ENCODE measurements at regions not wholly inside any gene's neighbourhood (a gene's known extent, or its start where the extent isn't known, plus 50 kb on each side); places are given as distances from the start of the nearest gene placed in this dataset.

GRCh38 chr13:59371229-59371628 lies 792.5 kb downstream of the DIAPH3 start:
- DNase-seq (ENCODE audit: unreplicated experiment) = no peak
- TF ChIP-seq CTCF (IDR thresholded peaks at IDR 0.05; ENCODE audit: unreplicated experiment) = no peak
- Mint-ChIP-seq H3K27ac (ENCODE audit: low read depth, unreplicated experiment) (no peak overlapping the region), H3K4me1 (ENCODE audit: insufficient read depth, unreplicated experiment) (no peaks in the 10 kb centered on the region), H3K36me3 (ENCODE audit: insufficient read depth, unreplicated experiment) (no peaks in the 10 kb centered on the region), H3K27me3 (ENCODE audit: insufficient read depth, unreplicated experiment) (peaks cover 73% of the 10 kb centered on the region), H3K4me3 (ENCODE audit: unreplicated experiment) (no peak overlapping the region), H3K9me3 (ENCODE audit: unreplicated experiment) (no peaks in the 10 kb centered on the region)
- BruUV-seq (replicated peaks) = no TSS peak
- CTCF ChIA-PET = interaction anchor here (1.0 kb wide), 1 partner anchor 21 kb away, joined by 4 read pairs; no protein-coding TSS in a partner anchor
- POLR2A ChIA-PET = no interaction called here
- intact Hi-C loops (cut with micrococcal nuclease) = no loop called here

GRCh38 chr13:59373341-59373740 lies 790.4 kb downstream of the DIAPH3 start:
- Mint-ChIP-seq H3K27me3 (ENCODE audit: insufficient read depth, unreplicated experiment) (peaks cover 58% of the 10 kb centered on the region), H3K9me3 (ENCODE audit: unreplicated experiment) (no peaks in the 10 kb centered on the region), H3K36me3 (ENCODE audit: insufficient read depth, unreplicated experiment) (no peaks in the 10 kb centered on the region), H3K4me3 (ENCODE audit: unreplicated experiment) (no peak overlapping the region), H3K27ac (ENCODE audit: low read depth, unreplicated experiment) (no peak overlapping the region), H3K4me1 (ENCODE audit: insufficient read depth, unreplicated experiment) (no peaks in the 10 kb centered on the region)
- POLR2A ChIA-PET = no interaction called here
- CTCF ChIA-PET = no interaction called here
- intact Hi-C loops (cut with micrococcal nuclease) = no loop called here
- no peak for DNase-seq (ENCODE audit: unreplicated experiment)
- no TSS peak for BruUV-seq (replicated peaks)
- no peak for TF ChIP-seq CTCF (IDR thresholded peaks at IDR 0.05; ENCODE audit: unreplicated experiment)

- no peak overlapping the region for H3K27ac Mint-ChIP-seq (ENCODE audit: low read depth, unreplicated experiment)
- H3K9me3 Mint-ChIP-seq (ENCODE audit: unreplicated experiment) = no peaks in the 10 kb centered on the region
- no peak for DNase-seq (ENCODE audit: unreplicated experiment)
- no peak for TF ChIP-seq CTCF (IDR thresholded peaks at IDR 0.05; ENCODE audit: unreplicated experiment)
- H3K27me3 Mint-ChIP-seq (ENCODE audit: insufficient read depth, unreplicated experiment) = peaks cover 58% of the 10 kb centered on the region
- POLR2A ChIA-PET = no interaction called here
- no peak overlapping the region for H3K4me3 Mint-ChIP-seq (ENCODE audit: unreplicated experiment)
- intact Hi-C loops (cut with micrococcal nuclease) = no loop called here
- CTCF ChIA-PET = interaction anchor here (2.5 kb wide), 1 partner anchor 18 kb away, joined by 10 read pairs; no protein-coding TSS in a partner anchor
- no TSS peak for BruUV-seq (replicated peaks)
- no peaks in the 10 kb centered on the region for H3K4me1 Mint-ChIP-seq (ENCODE audit: insufficient read depth, unreplicated experiment)
- H3K36me3 Mint-ChIP-seq (ENCODE audit: insufficient read depth, unreplicated experiment) = no peaks in the 10 kb centered on the region
These were observed 789.0 kb downstream of the DIAPH3 start for GRCh38 chr13:59374691-59375090.

- no TSS peak for BruUV-seq (replicated peaks)
- H3K36me3 Mint-ChIP-seq (ENCODE audit: insufficient read depth, unreplicated experiment) = no peaks in the 10 kb centered on the region
These were observed 779.6 kb downstream of the DIAPH3 start for GRCh38 chr13:59384154-59384553.

More at GRCh38 chr13:59384154-59384553, 779.6 kb downstream of the DIAPH3 start:
- no peak for TF ChIP-seq CTCF (IDR thresholded peaks at IDR 0.05; ENCODE audit: unreplicated experiment)
- intact Hi-C loops (cut with micrococcal nuclease) = no loop called here
- DNase-seq (ENCODE audit: unreplicated experiment) = no peak
- Mint-ChIP-seq H3K9me3 (ENCODE audit: unreplicated experiment) (peaks cover 10% of the 10 kb centered on the region), H3K27me3 (ENCODE audit: insufficient read depth, unreplicated experiment) (peaks cover 59% of the 10 kb centered on the region), H3K4me3 (ENCODE audit: unreplicated experiment) (no peak overlapping the region), H3K27ac (ENCODE audit: low read depth, unreplicated experiment) (no peak overlapping the region), H3K4me1 (ENCODE audit: insufficient read depth, unreplicated experiment) (no peaks in the 10 kb centered on the region)
- ChIA-PET CTCF (interaction anchor here (0.6 kb wide), 1 partner anchor 476 kb away, joined by 3 read pairs; no protein-coding TSS in a partner anchor), POLR2A (no interaction called here)
